SHP77 (cell line): ENCODE measurements at regions not wholly inside any gene's neighbourhood (a gene's known extent, or its start where the extent isn't known, plus 50 kb on each side); places are given as distances from the start of the nearest gene placed in this dataset.
"Not testable (repeated sequence)": the region's sequence is repeated elsewhere in the genome, so short reads cannot be mapped to it uniquely, and the experiment has no call there.

Experiments
- DNase-seq, 2 experiments: peaks; one replicate each; lab custom pipeline; 2025; lab: John Stamatoyannopoulos, UW

GRCh38 chr2:116769514-116769913 is 1045.0 kb upstream of the DDX18 start:
- DNase-seq = no peak

GRCh38 chr2:116776556-116776955 is 1037.9 kb upstream of the DDX18 start:
- DNase-seq = no peak

GRCh38 chr2:116787848-116788247 is 1026.6 kb upstream of the DDX18 start:
- DNase-seq = no peak

GRCh38 chr2:116802671-116803070 is 1011.8 kb upstream of the DDX18 start:
- no peak for DNase-seq

- no peak for DNase-seq
Observed at GRCh38 chr2:116804901-116805300, 1009.6 kb upstream of the DDX18 start.

- DNase-seq = not testable (repeated sequence)
Observed at GRCh38 chr2:116806505-116806904, 1008.0 kb upstream of the DDX18 start.

- DNase-seq = no peak
Observed at GRCh38 chr2:116809109-116809508, 1005.4 kb upstream of the DDX18 start.

- peak in 1 of 2 experiments; percentile 19 for DNase-seq
Observed at GRCh38 chr2:116810071-116810470, 1004.4 kb upstream of the DDX18 start.

- DNase-seq = no peak
Observed at GRCh38 chr2:116810645-116811044, 1003.8 kb upstream of the DDX18 start.

- no peak for DNase-seq
Observed at GRCh38 chr2:116819355-116819754, 995.1 kb upstream of the DDX18 start.

GRCh38 chr2:116820986-116821385 is 993.5 kb upstream of the DDX18 start:
- no peak for DNase-seq

GRCh38 chr2:116829543-116829942 is 984.9 kb upstream of the DDX18 start:
- DNase-seq = not testable (repeated sequence)

GRCh38 chr2:116832148-116832547 is 982.3 kb upstream of the DDX18 start:
- DNase-seq = no peak

- DNase-seq = no peak
Observed at GRCh38 chr2:116833052-116833451, 981.4 kb upstream of the DDX18 start.

GRCh38 chr2:116842164-116842563 is 972.3 kb upstream of the DDX18 start:
- no peak for DNase-seq

GRCh38 chr2:116859708-116860107 is 954.8 kb upstream of the DDX18 start:
- no peak for DNase-seq

GRCh38 chr2:116874021-116874420 is 940.5 kb upstream of the DDX18 start:
- no peak for DNase-seq

GRCh38 chr2:116877274-116877673 is 937.2 kb upstream of the DDX18 start:
- no peak for DNase-seq

- no peak for DNase-seq
Observed at GRCh38 chr2:116877944-116878343, 936.5 kb upstream of the DDX18 start.

- DNase-seq = peak; percentile 28 to 76
Observed at GRCh38 chr2:116879650-116880160, 934.8 kb upstream of the DDX18 start.

GRCh38 chr2:116891191-116891590 is 923.3 kb upstream of the DDX18 start:
- DNase-seq = no peak

- DNase-seq = no peak
Observed at GRCh38 chr2:116911540-116911939, 903.0 kb upstream of the DDX18 start.

- DNase-seq = no peak
Observed at GRCh38 chr2:116915673-116916072, 898.8 kb upstream of the DDX18 start.

- no peak for DNase-seq
Observed at GRCh38 chr2:116917196-116917595, 897.3 kb upstream of the DDX18 start.

- no peak for DNase-seq
Observed at GRCh38 chr2:116918574-116918973, 895.9 kb upstream of the DDX18 start.
